Rectal smooth muscle tissue (tissue), 1 donor: ENCODE measurements at regions not wholly inside any gene's neighbourhood (a gene's known extent, or its start where the extent isn't known, plus 50 kb on each side); places are given as distances from the start of the nearest gene placed in this dataset.

Experiments used
- H3K27ac ChIP-seq: one replicate; pipeline ENCODE4 v1.7.0; 2013; ENCODE audit warnings: low read depth, low read length, inconsistent platforms
- H3K27me3 ChIP-seq: one replicate; pipeline ENCODE4 v1.7.0; 2013; ENCODE audit warnings: low read length; ENCODE audit not compliant: control insufficient read depth, insufficient read depth
- H3K36me3 ChIP-seq: one replicate; pipeline ENCODE4 v1.7.0; 2013; ENCODE audit warnings: low read length; ENCODE audit not compliant: control insufficient read depth, insufficient read depth
- H3K4me1 ChIP-seq: one replicate; pipeline ENCODE4 v1.7.0; 2013; ENCODE audit warnings: low read length; ENCODE audit not compliant: control insufficient read depth, insufficient read depth
- H3K4me3 ChIP-seq: one replicate; pipeline ENCODE4 v1.7.0; 2013; ENCODE audit warnings: low read length
- H3K9ac ChIP-seq: one replicate; pipeline ENCODE4 v1.7.0; 2013; ENCODE audit warnings: low read length

- peaks cover 15% of the 10 kb centered on the region for H3K4me1 ChIP-seq
- no peaks in the 10 kb centered on the region for H3K27me3 ChIP-seq
- no peak overlapping the region for H3K4me3 ChIP-seq
- H3K36me3 ChIP-seq = no peaks in the 10 kb centered on the region
- H3K9ac ChIP-seq = no peak overlapping the region
- H3K27ac ChIP-seq = peak overlapping the region; percentile 28
Measured at GRCh38 chr20:50380697-50381040, 129.5 kb upstream of the PTPN1 start.

DNA sequence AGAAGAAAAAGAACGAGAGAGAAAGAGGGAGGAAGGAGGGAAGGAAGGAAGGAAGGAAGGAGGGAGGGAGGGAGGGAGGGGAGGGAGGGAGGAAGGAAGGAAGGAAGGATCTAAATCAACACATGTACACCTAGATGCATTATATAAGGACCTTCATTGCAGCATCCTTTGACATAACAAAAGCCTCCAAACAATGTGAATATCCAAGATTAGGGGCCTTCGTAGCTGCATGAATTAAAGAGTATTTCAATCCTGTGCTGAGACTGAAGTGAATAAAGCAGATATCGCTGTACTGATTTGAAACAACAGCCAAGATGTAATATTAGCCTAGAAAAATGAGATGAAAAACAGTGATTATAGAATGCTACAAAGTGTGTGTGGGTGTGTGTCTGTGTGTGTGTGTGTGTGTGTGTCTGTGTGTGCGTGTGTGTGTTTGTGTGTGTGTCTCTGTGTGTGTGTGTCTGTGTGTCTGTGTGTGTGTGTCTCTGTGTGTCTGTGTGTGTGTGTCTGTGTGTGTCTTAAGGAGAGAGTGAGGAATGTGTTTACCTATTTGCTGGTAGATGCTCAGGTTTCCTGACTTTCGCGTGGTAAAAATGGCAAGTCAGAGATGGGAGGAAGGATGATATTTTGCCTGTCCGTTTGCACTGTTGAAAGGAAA is 129.0 kb upstream of the PTPN1 start:
- H3K4me1 ChIP-seq = peaks cover 15% of the 10 kb centered on the region

DNA sequence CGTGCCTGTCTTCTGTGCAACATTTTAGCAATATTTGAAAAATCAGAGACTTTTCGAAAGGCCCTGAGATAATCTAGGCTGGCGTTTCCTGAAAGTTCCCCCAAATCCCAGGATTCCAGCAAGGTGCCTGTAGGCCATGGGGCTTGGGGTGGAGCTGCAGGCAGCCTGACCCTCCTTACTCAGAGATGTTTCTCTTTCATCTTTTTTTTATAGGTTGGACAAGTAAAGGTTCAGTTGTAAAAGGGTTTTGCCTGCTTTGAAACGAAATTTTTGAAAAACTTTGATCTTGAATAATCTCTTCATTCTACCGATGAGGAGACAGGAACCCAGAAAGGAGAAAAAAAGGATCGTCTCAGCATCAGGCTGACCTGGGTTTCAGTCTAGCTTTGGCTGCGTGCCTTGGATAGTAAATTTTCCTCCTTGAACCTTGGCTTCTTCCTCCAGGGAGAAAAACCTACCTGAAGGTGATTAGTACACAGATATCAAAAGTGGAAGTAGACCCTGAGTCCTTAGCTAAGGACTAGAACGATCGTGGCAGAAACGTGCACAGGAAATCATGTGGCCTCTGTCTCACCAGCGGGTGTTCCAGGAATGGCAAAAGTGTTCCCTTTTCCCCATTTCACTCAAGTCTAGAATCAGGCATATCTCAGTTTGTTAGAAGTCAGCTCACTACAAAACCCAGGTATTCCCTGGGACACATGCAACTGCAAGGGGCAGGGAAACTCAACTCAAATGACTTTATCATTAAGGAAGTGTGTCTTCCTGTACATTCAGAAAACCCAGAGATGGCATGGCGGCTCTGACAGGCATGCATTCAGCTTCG is 128.2 kb upstream of the PTPN1 start:
- Histone ChIP-seq H3K4me3 (no peak overlapping the region), H3K27ac (no peak overlapping the region), H3K9ac (no peak overlapping the region), H3K4me1 (peaks cover 15% of the 10 kb centered on the region), H3K27me3 (no peaks in the 10 kb centered on the region), H3K36me3 (no peaks in the 10 kb centered on the region)

More for the DNA sequence above, 129.0 kb upstream of the PTPN1 start:
- H3K27ac ChIP-seq = no peak overlapping the region
- H3K4me3 ChIP-seq = no peak overlapping the region
- H3K9ac ChIP-seq = no peak overlapping the region
- H3K27me3 ChIP-seq = no peaks in the 10 kb centered on the region
- no peaks in the 10 kb centered on the region for H3K36me3 ChIP-seq

DNA sequence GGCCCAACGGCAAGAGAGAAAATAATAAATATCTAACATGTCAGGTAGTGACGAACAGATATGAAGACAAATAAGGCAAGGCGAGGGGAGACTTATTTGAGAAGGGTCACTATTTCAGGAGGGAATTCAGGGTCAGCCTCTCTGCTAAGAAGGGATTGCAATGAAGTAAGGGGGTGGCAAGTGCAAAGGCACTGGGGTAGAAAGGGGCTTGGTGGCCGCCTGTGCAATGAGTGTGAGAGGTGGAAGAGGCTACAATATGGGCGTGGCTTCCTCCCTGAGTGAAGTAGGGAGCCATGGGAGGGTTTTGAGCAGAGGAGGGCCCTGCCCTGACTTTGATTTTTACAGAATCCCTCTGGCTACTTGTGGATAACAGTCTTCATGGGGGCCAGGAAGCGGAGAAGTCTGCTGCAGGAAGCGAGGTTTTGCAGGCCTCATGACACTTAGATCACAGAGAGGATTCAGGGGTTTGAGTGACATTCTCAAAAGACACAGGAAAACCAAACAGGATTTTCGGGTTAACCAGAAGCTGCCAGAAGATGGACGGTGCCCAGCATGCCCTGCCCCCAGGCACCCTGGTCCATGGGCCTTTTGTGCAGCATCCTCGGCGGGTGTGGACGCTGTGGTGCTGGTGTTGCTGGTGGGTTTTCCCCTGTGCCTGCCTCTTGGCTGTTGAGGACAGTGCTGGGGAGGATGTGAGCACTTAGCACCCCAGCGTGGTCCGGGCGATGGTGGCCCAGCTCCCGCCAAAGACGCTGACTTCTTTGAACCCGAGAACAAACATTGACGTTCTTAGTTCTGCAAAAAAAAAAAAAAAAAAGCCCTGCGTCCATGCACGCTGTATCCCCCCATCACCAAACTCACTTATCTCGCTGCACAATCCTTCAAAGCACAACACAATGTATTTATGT is 124.2 kb upstream of the PTPN1 start:
- H3K27ac ChIP-seq = no peak overlapping the region
- no peak overlapping the region for H3K4me3 ChIP-seq
- H3K36me3 ChIP-seq = no peaks in the 10 kb centered on the region
- H3K4me1 ChIP-seq = peaks cover 4% of the 10 kb centered on the region
- H3K27me3 ChIP-seq = no peaks in the 10 kb centered on the region
- H3K9ac ChIP-seq = no peak overlapping the region

DNA sequence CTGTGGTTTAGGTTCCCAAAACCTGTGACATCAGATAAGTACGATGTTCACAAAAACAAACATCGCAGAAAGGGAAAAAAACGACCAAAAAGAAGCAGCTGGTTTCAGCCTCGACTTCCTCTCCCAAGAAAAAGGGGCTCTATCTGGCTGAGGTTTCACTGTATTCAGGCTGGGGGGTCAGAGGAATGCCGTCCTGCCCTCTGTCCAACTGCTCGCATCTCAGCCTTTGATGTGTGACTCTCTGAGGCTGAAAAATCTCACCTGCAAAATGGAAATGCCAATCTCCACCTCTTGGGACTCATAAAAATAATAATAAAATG is 123.6 kb upstream of the PTPN1 start:
- Histone ChIP-seq H3K9ac (no peak overlapping the region), H3K4me1 (peaks cover 4% of the 10 kb centered on the region), H3K4me3 (no peak overlapping the region), H3K36me3 (no peaks in the 10 kb centered on the region), H3K27ac (no peak overlapping the region), H3K27me3 (no peaks in the 10 kb centered on the region)

DNA sequence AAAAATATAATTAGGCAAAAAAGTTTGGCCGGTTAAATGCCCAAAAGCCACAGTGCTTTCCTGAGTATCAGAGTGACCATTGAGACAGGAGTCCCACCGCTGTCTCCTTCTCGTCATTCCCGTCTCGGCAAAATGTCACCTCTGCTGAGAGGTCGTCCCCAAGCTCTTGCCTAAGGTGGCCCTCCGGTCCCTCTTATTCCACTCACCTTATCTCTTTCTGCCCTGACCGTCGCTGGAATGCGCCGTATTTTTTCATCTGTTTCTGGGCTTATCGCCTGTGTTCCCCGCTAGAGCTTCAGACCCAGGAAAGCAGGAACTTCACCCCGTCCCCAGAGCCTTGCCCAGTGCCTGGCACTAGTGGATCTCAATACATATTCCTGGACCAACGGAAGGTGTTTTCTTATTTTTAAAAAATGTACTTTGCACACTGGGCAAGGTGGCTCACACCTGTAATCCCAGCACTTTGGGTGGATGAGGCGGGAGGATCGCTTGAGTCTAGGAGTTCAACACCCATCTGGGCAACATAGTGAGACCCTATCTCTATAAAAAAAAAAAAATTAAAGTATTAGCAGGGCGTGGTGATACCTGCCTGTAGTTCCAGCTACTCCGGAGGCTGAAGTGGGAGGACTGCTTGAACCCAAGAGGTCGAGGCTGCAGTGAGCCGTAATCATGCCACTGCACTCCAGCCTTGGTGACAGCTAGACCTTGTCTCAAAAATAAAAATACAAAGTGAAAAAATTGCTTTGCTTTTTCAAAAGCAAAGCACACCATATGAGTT is 122.8 kb upstream of the PTPN1 start:
- Histone ChIP-seq H3K4me1 (peaks cover 4% of the 10 kb centered on the region), H3K27me3 (no peaks in the 10 kb centered on the region), H3K27ac (no peak overlapping the region), H3K4me3 (no peak overlapping the region), H3K36me3 (no peaks in the 10 kb centered on the region), H3K9ac (no peak overlapping the region)

- Histone ChIP-seq H3K27me3 (no peaks in the 10 kb centered on the region), H3K27ac (no peak overlapping the region), H3K4me1 (peaks cover 4% of the 10 kb centered on the region), H3K36me3 (no peaks in the 10 kb centered on the region), H3K4me3 (no peak overlapping the region), H3K9ac (no peak overlapping the region)
Measured at GRCh38 chr20:50387996-50388332, 122.2 kb upstream of the PTPN1 start.

- H3K36me3 ChIP-seq = no peaks in the 10 kb centered on the region
- H3K4me1 ChIP-seq = no peaks in the 10 kb centered on the region
- H3K4me3 ChIP-seq = no peak overlapping the region
- no peaks in the 10 kb centered on the region for H3K27me3 ChIP-seq
- no peak overlapping the region for H3K9ac ChIP-seq
- no peak overlapping the region for H3K27ac ChIP-seq
Measured at GRCh38 chr20:50388733-50389437, 121.3 kb upstream of the PTPN1 start.

GRCh38 chr20:50389438-50389807 is 120.8 kb upstream of the PTPN1 start:
- Histone ChIP-seq H3K9ac (no peak overlapping the region), H3K36me3 (no peaks in the 10 kb centered on the region), H3K4me3 (no peak overlapping the region), H3K27ac (no peak overlapping the region), H3K4me1 (no peaks in the 10 kb centered on the region), H3K27me3 (no peaks in the 10 kb centered on the region)

DNA sequence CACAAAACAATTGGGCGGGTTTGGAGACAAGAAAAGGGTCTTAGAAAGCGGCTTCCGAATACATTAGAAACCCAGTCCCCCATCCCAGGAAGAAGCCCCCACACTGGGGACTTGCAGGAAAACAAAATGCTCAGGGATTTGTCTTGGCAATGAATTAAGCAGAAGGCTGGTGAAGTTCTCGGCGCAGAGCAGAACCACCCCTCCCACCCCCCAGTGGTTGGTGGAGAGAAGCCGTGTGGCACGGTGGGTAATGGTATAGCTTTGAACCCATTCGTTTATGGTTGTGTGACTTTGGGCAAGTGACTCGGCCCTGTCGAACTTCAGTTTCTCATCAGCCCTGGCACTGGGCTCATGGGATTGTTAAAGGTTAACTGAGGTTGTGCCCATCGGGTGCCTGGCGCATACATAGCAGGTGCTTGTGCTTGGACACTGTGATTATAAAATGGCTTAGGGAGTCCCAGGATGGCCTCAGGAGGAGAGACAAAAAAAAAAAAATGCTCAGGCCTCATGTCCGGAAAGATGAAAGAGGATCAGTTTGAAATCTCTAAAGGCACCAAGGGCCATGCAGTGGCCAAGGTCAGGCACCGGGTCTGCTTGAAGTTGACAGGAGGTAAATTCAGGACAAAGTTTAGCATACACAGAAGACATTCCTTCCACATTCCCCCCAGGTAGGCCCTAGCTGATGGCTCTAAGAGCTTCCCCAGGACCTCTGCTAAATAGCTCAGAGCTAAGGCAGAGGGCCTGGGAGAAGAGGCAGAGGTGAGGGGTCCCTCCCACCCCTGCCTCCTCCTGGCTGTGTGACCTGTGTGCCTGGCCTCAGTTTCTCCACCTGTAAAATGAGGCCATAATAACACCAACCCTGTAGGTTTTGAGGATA is 120.1 kb upstream of the PTPN1 start:
- no peak overlapping the region for H3K4me3 ChIP-seq
- H3K4me1 ChIP-seq = no peaks in the 10 kb centered on the region
- H3K27ac ChIP-seq = no peak overlapping the region
- H3K9ac ChIP-seq = no peak overlapping the region
- no peaks in the 10 kb centered on the region for H3K36me3 ChIP-seq
- no peaks in the 10 kb centered on the region for H3K27me3 ChIP-seq
